Brain microvascular endothelial cell (primary cell): ENCODE measurements at regions not wholly inside any gene's neighbourhood (a gene's known extent, or its start where the extent isn't known, plus 50 kb on each side); places are given as distances from the start of the nearest gene placed in this dataset.
A peak's percentile ranks its signal among the peaks of the same experiment; 100 is the strongest.
"Not testable (repeated sequence)": the region's sequence is repeated elsewhere in the genome, so short reads cannot be mapped to it uniquely, and the experiment has no call there.

Source experiments
- DNase-seq: peaks from one replicate; pipeline ENCODE4 v3.0.0-alpha.2; 2020
- H3K27ac ChIP-seq: fragments of 250-450 bp; sonication (Bioruptor Pico); 2 replicates; pipeline ENCODE4 v1.5.1; 2020; ENCODE audit warnings: mild to moderate bottlenecking, moderate library complexity
- H3K27me3 ChIP-seq: fragments of 250-450 bp; sonication (Bioruptor Pico); replicated peaks from 2 replicates; pipeline ENCODE4 v1.5.1; 2020; ENCODE audit warnings: mild to moderate bottlenecking
- H3K36me3 ChIP-seq: fragments of 250-450 bp; sonication (Bioruptor Pico); replicated peaks from 2 replicates; pipeline ENCODE4 v1.5.1; 2020; ENCODE audit warnings: mild to moderate bottlenecking
- H3K4me3 ChIP-seq: 2 replicates; pipeline ENCODE4 v1.5.1; 2011; ENCODE audit warnings: low read depth, mild to moderate bottlenecking, control low read depth, low read length, moderate library complexity
- in situ Hi-C: cut with HindIII; loops from 2 replicates; pipeline ENCODE4 v1.10.0; 2017; ENCODE audit warnings: low sequenced_read_pairs, low pct_ligation_motif_present
- TF ChIP-seq, protein P1 (sequence below): IDR thresholded peaks from 2 replicates; pipeline ENCODE4 v1.5.1; 2011; ENCODE audit warnings: low read depth, mild to moderate bottlenecking, moderate library complexity, low read length, control low read depth, inconsistent platforms; ENCODE audit errors: missing control alignments

DNA sequence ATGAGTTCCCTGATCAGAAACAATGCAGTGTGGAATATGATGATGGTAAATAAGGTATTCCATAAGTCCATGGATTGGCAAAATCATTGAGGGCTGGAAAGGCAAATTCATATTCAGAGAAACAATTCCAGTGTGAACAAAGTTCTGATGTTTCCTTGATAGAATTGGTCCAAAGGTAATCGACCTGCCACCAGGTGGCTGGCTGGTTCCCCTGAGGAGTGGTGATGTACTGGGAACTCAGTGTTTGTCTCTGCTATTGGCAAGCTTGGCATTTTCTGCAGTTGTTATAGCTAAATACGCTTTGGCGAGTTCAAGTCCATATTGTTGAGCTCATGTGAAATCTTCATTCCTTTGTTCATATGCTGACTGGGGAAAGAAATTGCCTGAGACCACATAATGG is 165.5 kb upstream of the PTGFR start:
- no peak overlapping the region for H3K4me3 ChIP-seq
- in situ Hi-C loops = no loop called here
- DNase-seq = no peak
- no peak overlapping the region for H3K27ac ChIP-seq
- TF ChIP-seq, protein P1, sequence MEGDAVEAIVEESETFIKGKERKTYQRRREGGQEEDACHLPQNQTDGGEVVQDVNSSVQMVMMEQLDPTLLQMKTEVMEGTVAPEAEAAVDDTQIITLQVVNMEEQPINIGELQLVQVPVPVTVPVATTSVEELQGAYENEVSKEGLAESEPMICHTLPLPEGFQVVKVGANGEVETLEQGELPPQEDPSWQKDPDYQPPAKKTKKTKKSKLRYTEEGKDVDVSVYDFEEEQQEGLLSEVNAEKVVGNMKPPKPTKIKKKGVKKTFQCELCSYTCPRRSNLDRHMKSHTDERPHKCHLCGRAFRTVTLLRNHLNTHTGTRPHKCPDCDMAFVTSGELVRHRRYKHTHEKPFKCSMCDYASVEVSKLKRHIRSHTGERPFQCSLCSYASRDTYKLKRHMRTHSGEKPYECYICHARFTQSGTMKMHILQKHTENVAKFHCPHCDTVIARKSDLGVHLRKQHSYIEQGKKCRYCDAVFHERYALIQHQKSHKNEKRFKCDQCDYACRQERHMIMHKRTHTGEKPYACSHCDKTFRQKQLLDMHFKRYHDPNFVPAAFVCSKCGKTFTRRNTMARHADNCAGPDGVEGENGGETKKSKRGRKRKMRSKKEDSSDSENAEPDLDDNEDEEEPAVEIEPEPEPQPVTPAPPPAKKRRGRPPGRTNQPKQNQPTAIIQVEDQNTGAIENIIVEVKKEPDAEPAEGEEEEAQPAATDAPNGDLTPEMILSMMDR = peak; percentile 6
- H3K36me3 ChIP-seq = no peaks in the 10 kb centered on the region
- no peaks in the 10 kb centered on the region for H3K27me3 ChIP-seq

DNA sequence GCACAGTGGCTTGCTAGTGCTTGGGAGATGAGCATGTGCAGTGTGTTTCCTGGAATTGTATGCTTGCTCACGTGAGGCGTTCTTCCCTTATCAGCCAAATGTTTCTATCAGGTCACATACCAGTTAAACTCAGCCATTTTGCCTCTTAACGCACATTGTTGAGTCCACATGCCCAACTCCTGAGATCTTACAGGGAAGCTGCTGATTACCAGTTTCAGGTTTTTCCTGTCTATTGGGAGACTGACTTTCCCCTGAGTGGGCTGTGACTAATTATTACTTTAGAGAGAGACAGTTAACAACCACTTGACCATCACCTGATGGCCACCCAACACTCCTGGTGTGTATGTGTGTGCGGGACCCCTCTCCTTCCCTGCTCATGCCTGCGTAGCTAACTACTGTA is 161.3 kb upstream of the PTGFR start:
- H3K27ac ChIP-seq = no peak overlapping the region
- in situ Hi-C loops = no loop called here
- no peaks in the 10 kb centered on the region for H3K27me3 ChIP-seq
- H3K36me3 ChIP-seq = no peaks in the 10 kb centered on the region
- DNase-seq = no peak
- TF ChIP-seq, protein P1 = no peak
- H3K4me3 ChIP-seq = no peak overlapping the region

DNA sequence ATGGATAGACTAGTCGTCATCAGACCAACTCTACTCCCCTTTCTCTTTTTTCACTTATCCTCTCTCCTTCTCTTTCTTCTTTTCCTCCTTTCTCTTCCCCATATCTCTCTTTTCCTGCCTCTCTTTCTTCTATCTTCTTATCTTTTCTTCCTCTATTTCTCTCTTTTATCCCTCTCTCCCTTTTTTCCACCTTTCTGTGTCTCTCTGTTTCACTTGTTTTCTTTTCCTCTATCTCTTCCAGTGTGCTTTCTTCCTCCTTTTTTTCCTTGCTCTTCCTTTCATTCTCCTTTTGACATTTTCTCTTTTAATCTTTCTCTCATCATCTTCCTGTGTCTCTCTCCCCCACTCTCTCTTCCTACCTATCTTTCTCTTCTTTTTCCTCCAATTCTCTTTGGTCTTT is 159.0 kb upstream of the PTGFR start:
- Histone ChIP-seq H3K27me3 (no peaks in the 10 kb centered on the region), H3K27ac (no peak overlapping the region), H3K4me3 (no peak overlapping the region), H3K36me3 (no peaks in the 10 kb centered on the region)
- TF ChIP-seq, protein P1 = no peak
- no peak for DNase-seq
- in situ Hi-C loops = no loop called here

DNA sequence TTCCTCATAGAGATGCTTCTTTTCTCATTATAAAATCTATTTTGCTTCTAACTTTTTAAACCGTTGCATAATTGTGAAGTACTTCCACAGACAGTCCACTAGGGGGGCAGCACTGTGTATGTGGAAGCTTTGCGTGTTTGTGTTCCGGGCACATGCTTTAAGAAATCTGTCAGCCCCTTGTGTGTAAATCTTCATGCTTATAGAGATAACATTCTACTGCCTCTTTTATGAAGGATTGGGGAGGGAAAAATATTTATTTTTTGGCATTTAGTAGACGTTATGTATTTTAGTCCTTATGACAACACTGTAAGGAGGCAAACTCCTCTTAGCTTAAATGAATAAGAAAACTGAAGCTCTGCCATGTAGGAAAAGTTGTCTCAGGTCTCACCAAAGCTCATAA is 157.3 kb upstream of the PTGFR start:
- DNase-seq = peak; percentile 50
- TF ChIP-seq, protein P1 = peak; percentile 83

DNA sequence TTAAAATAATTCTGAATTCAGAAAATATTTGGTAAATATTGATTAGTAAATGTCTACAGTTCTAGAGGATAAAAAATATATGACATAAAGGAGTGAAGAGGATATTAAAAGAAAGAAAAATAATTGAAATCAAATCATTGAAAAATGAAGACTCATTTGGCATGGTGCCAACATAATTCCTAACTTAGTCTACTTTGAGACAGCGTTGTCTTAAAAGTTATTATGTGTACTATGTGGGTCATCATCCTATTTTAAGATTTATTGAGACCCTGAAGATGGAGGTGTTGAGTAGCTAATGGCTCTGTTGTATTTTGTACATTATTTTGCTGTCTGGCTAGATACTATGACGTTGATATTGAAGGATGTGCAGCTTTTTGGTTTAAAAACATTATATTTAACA is 156.7 kb upstream of the PTGFR start:
- H3K36me3 ChIP-seq = no peaks in the 10 kb centered on the region
- in situ Hi-C loops = no loop called here
- TF ChIP-seq, protein P1 = no peak
- H3K27me3 ChIP-seq = no peaks in the 10 kb centered on the region
- H3K4me3 ChIP-seq = no peak overlapping the region
- DNase-seq = no peak
- H3K27ac ChIP-seq = no peak overlapping the region

More for the DNA sequence above, 157.3 kb upstream of the PTGFR start:
- H3K36me3 ChIP-seq = no peaks in the 10 kb centered on the region
- H3K4me3 ChIP-seq = no peak overlapping the region
- H3K27ac ChIP-seq = no peak overlapping the region
- H3K27me3 ChIP-seq = no peaks in the 10 kb centered on the region
- in situ Hi-C loops = no loop called here

DNA sequence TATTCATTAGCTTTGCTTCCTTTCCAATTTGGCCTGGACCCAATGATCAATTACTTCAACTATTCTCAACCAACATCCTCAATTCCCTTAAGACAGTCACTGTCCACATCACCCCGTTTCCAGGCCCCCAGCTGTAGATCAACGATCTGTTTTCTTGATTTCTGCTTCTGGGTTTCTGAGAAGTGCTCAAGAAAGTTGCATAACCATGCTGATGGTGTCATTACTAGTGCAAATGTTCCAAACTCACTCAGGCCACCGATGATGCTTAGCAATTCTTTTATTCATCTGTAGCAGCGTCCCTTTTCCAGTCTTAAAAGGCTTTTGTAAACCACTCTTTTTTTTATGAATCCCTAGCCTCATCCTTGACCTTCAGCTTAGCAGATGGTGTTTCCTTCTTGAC is 155.8 kb upstream of the PTGFR start:
- in situ Hi-C loops = no loop called here
- TF ChIP-seq, protein P1 = no peak
- DNase-seq = no peak

DNA sequence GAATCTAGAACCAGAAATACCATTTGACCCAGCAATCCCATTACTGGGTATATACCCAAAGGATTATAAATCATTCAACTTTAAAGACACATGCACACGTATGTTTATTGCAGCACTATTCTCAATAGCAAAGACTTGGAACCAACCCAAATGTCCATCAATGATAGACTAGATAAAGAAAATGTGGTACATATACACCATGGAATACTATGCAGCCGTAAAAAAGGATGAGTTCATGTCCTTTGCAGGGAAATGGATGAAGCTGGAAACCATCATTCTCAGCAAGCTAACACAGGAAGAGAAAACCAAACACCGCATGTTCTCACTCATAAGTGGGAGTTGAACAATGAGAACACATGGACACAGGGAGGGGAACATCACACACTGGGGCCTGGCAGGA is 154.0 kb upstream of the PTGFR start:
- H3K27ac ChIP-seq, DNase-seq, H3K27me3 ChIP-seq, H3K4me3 ChIP-seq, H3K36me3 ChIP-seq, in situ Hi-C loops: not testable (repeated sequence)

More for the DNA sequence above, 155.8 kb upstream of the PTGFR start:
- H3K27me3 ChIP-seq = no peaks in the 10 kb centered on the region
- H3K36me3 ChIP-seq = no peaks in the 10 kb centered on the region
- H3K4me3 ChIP-seq = no peak overlapping the region
- no peak overlapping the region for H3K27ac ChIP-seq
